ENCODE measurements at regions not wholly inside any gene's neighbourhood (a gene's known extent, or its start where the extent isn't known, plus 50 kb on each side); places are given as distances from the start of the nearest gene placed in this dataset.

GRCh38 chr9:12194731-12195130, 498.5 kb upstream of the TYRP1 start:
- Histone ChIP-seq H3K27me3 (ENCODE audit: control insufficient read depth, insufficient read depth, low read length) (no peaks in the 10 kb centered on the region), H3K4me3 (ENCODE audit: low read length in 3 of 3) (no peak overlapping the region), H3K9me3 (ENCODE audit: control insufficient read depth in 2 of 3, insufficient read depth in 1 of 3, low read length in 3 of 3) (no peaks in the 10 kb centered on the region), H3K36me3 (ENCODE audit: control insufficient read depth in 2 of 3, insufficient read depth in 3 of 3, low read length in 3 of 3) (no peaks in the 10 kb centered on the region), H3K27ac (ENCODE audit: low read depth in 2 of 2, low read length in 2 of 2) (no peak overlapping the region), H3K4me1 (ENCODE audit: control insufficient read depth in 2 of 3, insufficient read depth in 2 of 3, low read depth in 1 of 3, low read length in 3 of 3) (no peaks in the 10 kb centered on the region), H3K9ac (ENCODE audit: low read length in 3 of 3) (no peak overlapping the region)
- TF ChIP-seq, protein P1, sequence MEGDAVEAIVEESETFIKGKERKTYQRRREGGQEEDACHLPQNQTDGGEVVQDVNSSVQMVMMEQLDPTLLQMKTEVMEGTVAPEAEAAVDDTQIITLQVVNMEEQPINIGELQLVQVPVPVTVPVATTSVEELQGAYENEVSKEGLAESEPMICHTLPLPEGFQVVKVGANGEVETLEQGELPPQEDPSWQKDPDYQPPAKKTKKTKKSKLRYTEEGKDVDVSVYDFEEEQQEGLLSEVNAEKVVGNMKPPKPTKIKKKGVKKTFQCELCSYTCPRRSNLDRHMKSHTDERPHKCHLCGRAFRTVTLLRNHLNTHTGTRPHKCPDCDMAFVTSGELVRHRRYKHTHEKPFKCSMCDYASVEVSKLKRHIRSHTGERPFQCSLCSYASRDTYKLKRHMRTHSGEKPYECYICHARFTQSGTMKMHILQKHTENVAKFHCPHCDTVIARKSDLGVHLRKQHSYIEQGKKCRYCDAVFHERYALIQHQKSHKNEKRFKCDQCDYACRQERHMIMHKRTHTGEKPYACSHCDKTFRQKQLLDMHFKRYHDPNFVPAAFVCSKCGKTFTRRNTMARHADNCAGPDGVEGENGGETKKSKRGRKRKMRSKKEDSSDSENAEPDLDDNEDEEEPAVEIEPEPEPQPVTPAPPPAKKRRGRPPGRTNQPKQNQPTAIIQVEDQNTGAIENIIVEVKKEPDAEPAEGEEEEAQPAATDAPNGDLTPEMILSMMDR (IDR thresholded peaks at IDR 0.05; ENCODE audit: borderline replicate concordance, extremely low read depth, insufficient read depth) = no peak
- intact Hi-C loops (cut with DNase I) = no loop called here
- FAIRE-seq = no peak
- no peak for DNase-seq

- Histone ChIP-seq H3K27ac (ENCODE audit: low read depth in 2 of 2, low read length in 2 of 2) (no peak overlapping the region), H3K9me3 (ENCODE audit: control insufficient read depth in 2 of 3, insufficient read depth in 1 of 3, low read length in 3 of 3) (no peaks in the 10 kb centered on the region), H3K36me3 (ENCODE audit: control insufficient read depth in 2 of 3, insufficient read depth in 3 of 3, low read length in 3 of 3) (no peaks in the 10 kb centered on the region), H3K27me3 (ENCODE audit: control insufficient read depth, insufficient read depth, low read length) (no peaks in the 10 kb centered on the region), H3K4me3 (ENCODE audit: low read length in 3 of 3) (no peak overlapping the region), H3K4me1 (ENCODE audit: control insufficient read depth in 2 of 3, insufficient read depth in 2 of 3, low read depth in 1 of 3, low read length in 3 of 3) (no peaks in the 10 kb centered on the region), H3K9ac (ENCODE audit: low read length in 3 of 3) (no peak overlapping the region)
- FAIRE-seq (no peak), DNase-seq (no peak)
- TF ChIP-seq, protein P1 (IDR thresholded peaks at IDR 0.05; ENCODE audit: borderline replicate concordance, extremely low read depth, insufficient read depth) = no peak
- intact Hi-C loops (cut with DNase I) = no loop called here
Observed at GRCh38 chr9:12195456-12195855, 497.7 kb upstream of the TYRP1 start.

DNA sequence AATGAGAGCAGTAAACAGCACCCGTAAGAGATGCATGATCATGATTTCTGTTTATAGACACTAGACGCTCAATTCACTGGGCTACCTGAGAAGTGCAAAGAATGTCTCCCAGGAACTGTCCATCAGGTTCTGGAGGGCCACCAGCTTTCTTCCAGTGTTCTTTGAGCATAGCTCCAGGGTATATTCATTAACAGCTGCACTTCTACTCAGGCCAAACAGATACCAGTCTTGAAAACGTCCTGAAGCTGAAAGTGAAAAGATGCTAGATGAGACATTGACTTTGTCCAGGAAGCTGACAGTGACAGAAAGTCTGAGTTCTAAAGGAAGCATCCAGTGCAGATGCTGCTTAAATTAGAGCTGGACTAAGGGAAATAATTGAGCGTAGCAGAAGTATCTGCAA, 488.7 kb upstream of the TYRP1 start:
- no peaks in the 10 kb centered on the region for H3K36me3 ChIP-seq (ENCODE audit: control insufficient read depth in 2 of 3, insufficient read depth in 3 of 3, low read length in 3 of 3)
- H3K4me1 ChIP-seq (ENCODE audit: control insufficient read depth in 2 of 3, insufficient read depth in 2 of 3, low read depth in 1 of 3, low read length in 3 of 3) = no peaks in the 10 kb centered on the region
- no peak overlapping the region for H3K4me3 ChIP-seq (ENCODE audit: low read length in 3 of 3)
- DNase-seq (no peak), FAIRE-seq (no peak)
- no peaks in the 10 kb centered on the region for H3K27me3 ChIP-seq (ENCODE audit: control insufficient read depth, insufficient read depth, low read length)
- intact Hi-C loops (cut with DNase I) = no loop called here
- TF ChIP-seq, protein P1 (IDR thresholded peaks at IDR 0.05; ENCODE audit: borderline replicate concordance, extremely low read depth, insufficient read depth) = no peak
- H3K27ac ChIP-seq (ENCODE audit: low read depth in 2 of 2, low read length in 2 of 2) = no peak overlapping the region
- H3K9ac ChIP-seq (ENCODE audit: low read length in 3 of 3) = no peak overlapping the region
- H3K9me3 ChIP-seq (ENCODE audit: control insufficient read depth in 2 of 3, insufficient read depth in 1 of 3, low read length in 3 of 3) = no peaks in the 10 kb centered on the region

GRCh38 chr9:12212860-12213259, 480.3 kb upstream of the TYRP1 start:
- H3K4me3 ChIP-seq (ENCODE audit: low read length in 3 of 3) = no peak overlapping the region
- H3K4me1 ChIP-seq (ENCODE audit: control insufficient read depth in 2 of 3, insufficient read depth in 2 of 3, low read depth in 1 of 3, low read length in 3 of 3) = no peaks in the 10 kb centered on the region
- TF ChIP-seq, protein P1 (IDR thresholded peaks at IDR 0.05; ENCODE audit: borderline replicate concordance, extremely low read depth, insufficient read depth) = no peak
- FAIRE-seq (no peak), DNase-seq (no peak)
- no peak overlapping the region for H3K27ac ChIP-seq (ENCODE audit: low read depth in 2 of 2, low read length in 2 of 2)
- no peak overlapping the region for H3K9ac ChIP-seq (ENCODE audit: low read length in 3 of 3)
- no peaks in the 10 kb centered on the region for H3K9me3 ChIP-seq (ENCODE audit: control insufficient read depth in 2 of 3, insufficient read depth in 1 of 3, low read length in 3 of 3)
- intact Hi-C loops (cut with DNase I) = no loop called here
- no peaks in the 10 kb centered on the region for H3K36me3 ChIP-seq (ENCODE audit: control insufficient read depth in 2 of 3, insufficient read depth in 3 of 3, low read length in 3 of 3)
- H3K27me3 ChIP-seq (ENCODE audit: control insufficient read depth, insufficient read depth, low read length) = no peaks in the 10 kb centered on the region

All from kidney (tissue), 13 donors.